ENCODE measurements at regions not wholly inside any gene's neighbourhood (a gene's known extent, or its start where the extent isn't known, plus 50 kb on each side); places are given as distances from the start of the nearest gene placed in this dataset.
A peak's percentile ranks its signal among the peaks of the same experiment; 100 is the strongest.
"Not testable (repeated sequence)": the region's sequence is repeated elsewhere in the genome, so short reads cannot be mapped to it uniquely, and the experiment has no call there.

DNA sequence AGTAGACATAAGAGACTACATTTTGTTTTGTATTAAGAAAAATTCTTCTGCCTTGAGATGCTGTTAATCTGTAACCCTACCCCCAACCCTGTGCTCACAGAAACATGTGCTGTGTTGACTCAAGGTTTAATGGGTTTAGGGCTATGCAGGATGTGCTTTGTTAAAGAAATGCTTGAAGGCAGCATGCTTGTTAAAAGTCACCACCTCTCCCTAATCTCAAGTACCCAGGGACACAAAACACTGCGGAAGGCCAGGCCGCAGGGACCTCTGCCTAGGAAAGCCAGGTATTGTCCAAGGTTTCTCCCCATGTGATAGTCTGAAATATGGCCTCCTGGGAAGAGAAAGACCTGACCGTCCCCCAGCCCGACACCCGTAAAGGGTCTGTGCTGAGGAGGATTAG lies 947.7 kb upstream of the TMEFF2 start:
- 58 to 84% methylated on average over 5 of the region's 5 CpGs for WGBS, 2 donors
- H3K9me3 ChIP-seq (ENCODE audit: control insufficient read depth, low read length); ATAC-seq (ENCODE audit: low FRiP score); intact Hi-C loops (cut with DNase I); H3K27me3 ChIP-seq (ENCODE audit: control insufficient read depth in 1 of 2, insufficient read depth in 2 of 2, low read length in 1 of 2); H3K4me3 ChIP-seq (ENCODE audit: low read length in 2 of 2); H3K36me3 ChIP-seq (ENCODE audit: control insufficient read depth in 1 of 2, insufficient read depth in 2 of 2, low read length in 1 of 2); H3K4me1 ChIP-seq (ENCODE audit: control insufficient read depth in 1 of 2, insufficient read depth in 2 of 2, low read length in 2 of 2); DNase-seq; H3K27ac ChIP-seq (ENCODE audit: low read depth in 1 of 2, low read length in 2 of 2): not testable (repeated sequence)

DNA sequence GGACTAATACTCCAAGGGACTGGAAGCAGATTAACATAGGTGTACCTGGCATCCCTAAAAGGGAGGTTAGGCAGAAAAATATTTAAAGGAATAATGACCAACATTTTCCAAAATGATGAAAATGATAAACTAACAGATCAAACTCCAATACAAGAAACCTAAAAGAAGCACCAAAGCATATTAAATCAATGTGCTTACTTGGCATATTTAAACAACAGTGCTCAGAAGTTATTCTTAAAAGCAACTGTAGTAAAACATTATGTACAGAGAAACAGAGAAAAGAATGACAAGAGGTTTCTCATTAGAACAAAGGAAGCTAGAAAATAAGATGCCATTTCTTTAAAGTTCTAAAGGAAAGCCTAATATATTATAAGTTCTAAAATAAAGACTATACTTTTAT lies 947.3 kb upstream of the TMEFF2 start:
- no peak overlapping the region for H3K4me3 ChIP-seq (ENCODE audit: low read length in 2 of 2)
- intact Hi-C loops (cut with DNase I): no loop called here
- no peak for ATAC-seq (ENCODE audit: low FRiP score)
- H3K27me3 ChIP-seq (ENCODE audit: control insufficient read depth in 1 of 2, insufficient read depth in 2 of 2, low read length in 1 of 2): no peaks in the 10 kb centered on the region
- H3K27ac ChIP-seq (ENCODE audit: low read depth in 1 of 2, low read length in 2 of 2): no peak overlapping the region
- H3K9me3 ChIP-seq (ENCODE audit: control insufficient read depth, low read length): no peaks in the 10 kb centered on the region
- DNase-seq: no peak
- no peaks in the 10 kb centered on the region for H3K4me1 ChIP-seq (ENCODE audit: control insufficient read depth in 1 of 2, insufficient read depth in 2 of 2, low read length in 2 of 2)
- H3K36me3 ChIP-seq (ENCODE audit: control insufficient read depth in 1 of 2, insufficient read depth in 2 of 2, low read length in 1 of 2): no peaks in the 10 kb centered on the region

- H3K27ac ChIP-seq (ENCODE audit: low read depth in 1 of 2, low read length in 2 of 2); ATAC-seq (ENCODE audit: low FRiP score); intact Hi-C loops (cut with DNase I); DNase-seq; H3K9me3 ChIP-seq (ENCODE audit: control insufficient read depth, low read length); H3K4me3 ChIP-seq (ENCODE audit: low read length in 2 of 2); H3K4me1 ChIP-seq (ENCODE audit: control insufficient read depth in 1 of 2, insufficient read depth in 2 of 2, low read length in 2 of 2); H3K36me3 ChIP-seq (ENCODE audit: control insufficient read depth in 1 of 2, insufficient read depth in 2 of 2, low read length in 1 of 2); H3K27me3 ChIP-seq (ENCODE audit: control insufficient read depth in 1 of 2, insufficient read depth in 2 of 2, low read length in 1 of 2): not testable (repeated sequence)
- WGBS, 2 donors: 97 to 100% methylated on average over 1 of the region's 1 CpG
Observed at GRCh38 chr2:193140895-193141294, 946.2 kb upstream of the TMEFF2 start.

GRCh38 chr2:193124815-193125214 lies 930.1 kb upstream of the TMEFF2 start:
- Histone ChIP-seq H3K36me3 (ENCODE audit: control insufficient read depth in 1 of 2, insufficient read depth in 2 of 2, low read length in 1 of 2) (no peaks in the 10 kb centered on the region), H3K4me1 (ENCODE audit: control insufficient read depth in 1 of 2, insufficient read depth in 2 of 2, low read length in 2 of 2) (no peaks in the 10 kb centered on the region), H3K27ac (ENCODE audit: low read depth in 1 of 2, low read length in 2 of 2) (no peak overlapping the region), H3K4me3 (ENCODE audit: low read length in 2 of 2) (no peak overlapping the region), H3K9me3 (ENCODE audit: control insufficient read depth, low read length) (no peaks in the 10 kb centered on the region), H3K27me3 (ENCODE audit: control insufficient read depth in 1 of 2, insufficient read depth in 2 of 2, low read length in 1 of 2) (no peaks in the 10 kb centered on the region)
- no peak for ATAC-seq (ENCODE audit: low FRiP score)
- intact Hi-C loops (cut with DNase I): no loop called here
- DNase-seq: no peak

DNA sequence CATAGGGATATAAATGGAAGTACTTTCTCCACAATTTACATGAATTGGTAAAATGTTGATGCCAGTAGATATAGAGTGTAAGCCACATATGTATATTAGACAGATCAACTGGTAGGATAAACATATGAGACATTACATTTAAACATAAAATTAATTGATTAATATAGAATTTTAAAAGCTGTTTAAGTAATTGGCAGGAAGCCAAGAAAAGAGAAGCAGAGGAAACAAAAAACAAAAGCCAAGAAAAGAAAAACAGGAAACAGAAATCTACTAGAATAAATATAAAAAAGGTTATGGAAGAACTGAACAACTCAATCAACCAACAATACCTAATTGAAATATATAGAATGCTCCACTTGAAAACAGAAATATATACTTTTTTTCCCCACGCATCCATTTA lies 920.1 kb upstream of the TMEFF2 start:
- intact Hi-C loops (cut with DNase I): no loop called here
- H3K4me1 ChIP-seq (ENCODE audit: control insufficient read depth in 1 of 2, insufficient read depth in 2 of 2, low read length in 2 of 2): no peaks in the 10 kb centered on the region

GRCh38 chr2:193112986-193113385 lies 918.3 kb upstream of the TMEFF2 start:
- no peak for ATAC-seq (ENCODE audit: low FRiP score)
- H3K9me3 ChIP-seq (ENCODE audit: control insufficient read depth, low read length): no peaks in the 10 kb centered on the region
- no peaks in the 10 kb centered on the region for H3K36me3 ChIP-seq (ENCODE audit: control insufficient read depth in 1 of 2, insufficient read depth in 2 of 2, low read length in 1 of 2)
- 68 to 74% methylated on average over 1 of the region's 1 CpG for WGBS, 2 donors
- H3K27ac ChIP-seq (ENCODE audit: low read depth in 1 of 2, low read length in 2 of 2): no peak overlapping the region
- no peaks in the 10 kb centered on the region for H3K4me1 ChIP-seq (ENCODE audit: control insufficient read depth in 1 of 2, insufficient read depth in 2 of 2, low read length in 2 of 2)
- no peak for DNase-seq
- no peak overlapping the region for H3K4me3 ChIP-seq (ENCODE audit: low read length in 2 of 2)
- H3K27me3 ChIP-seq (ENCODE audit: control insufficient read depth in 1 of 2, insufficient read depth in 2 of 2, low read length in 1 of 2): no peaks in the 10 kb centered on the region
- intact Hi-C loops (cut with DNase I): no loop called here

More for the DNA sequence above, 920.1 kb upstream of the TMEFF2 start:
- 95 to 97% methylated on average over 1 of the region's 1 CpG for WGBS, 2 donors
- ATAC-seq (ENCODE audit: low FRiP score) (no peak), DNase-seq (no peak)
- Histone ChIP-seq H3K9me3 (ENCODE audit: control insufficient read depth, low read length) (no peaks in the 10 kb centered on the region), H3K27me3 (ENCODE audit: control insufficient read depth in 1 of 2, insufficient read depth in 2 of 2, low read length in 1 of 2) (no peaks in the 10 kb centered on the region), H3K36me3 (ENCODE audit: control insufficient read depth in 1 of 2, insufficient read depth in 2 of 2, low read length in 1 of 2) (no peaks in the 10 kb centered on the region), H3K4me3 (ENCODE audit: low read length in 2 of 2) (no peak overlapping the region), H3K27ac (ENCODE audit: low read depth in 1 of 2, low read length in 2 of 2) (no peak overlapping the region)

- no peaks in the 10 kb centered on the region for H3K27me3 ChIP-seq (ENCODE audit: control insufficient read depth in 1 of 2, insufficient read depth in 2 of 2, low read length in 1 of 2)
- DNase-seq (no peak), ATAC-seq (ENCODE audit: low FRiP score) (no peak)
- H3K27ac ChIP-seq (ENCODE audit: low read depth in 1 of 2, low read length in 2 of 2): no peak overlapping the region
- WGBS, 2 donors: 51 to 61% methylated on average over 1 of the region's 1 CpG
- H3K9me3 ChIP-seq (ENCODE audit: control insufficient read depth, low read length): no peaks in the 10 kb centered on the region
- no peaks in the 10 kb centered on the region for H3K36me3 ChIP-seq (ENCODE audit: control insufficient read depth in 1 of 2, insufficient read depth in 2 of 2, low read length in 1 of 2)
- H3K4me3 ChIP-seq (ENCODE audit: low read length in 2 of 2): no peak overlapping the region
- H3K4me1 ChIP-seq (ENCODE audit: control insufficient read depth in 1 of 2, insufficient read depth in 2 of 2, low read length in 2 of 2): no peaks in the 10 kb centered on the region
- intact Hi-C loops (cut with DNase I): no loop called here
Observed at GRCh38 chr2:193103064-193103463, 908.3 kb upstream of the TMEFF2 start.

DNA sequence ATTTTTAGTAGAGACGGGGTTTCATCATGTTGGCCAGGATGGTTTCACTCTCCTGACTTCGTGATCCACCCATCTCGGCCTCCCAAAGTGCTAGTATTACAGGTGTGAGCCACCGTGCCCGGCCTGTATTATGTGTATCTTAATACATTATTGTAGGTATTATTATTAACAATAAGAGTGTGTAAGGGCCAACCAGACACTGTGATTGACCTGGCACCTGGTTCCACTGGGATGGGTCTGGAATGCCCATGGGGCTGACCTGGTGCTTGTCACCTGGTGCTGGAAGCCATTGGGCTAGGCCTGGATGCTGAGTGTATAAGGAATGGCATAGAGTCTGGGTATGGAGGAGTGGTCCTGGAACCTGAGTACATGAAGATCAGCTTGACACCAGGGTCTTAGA lies 906.9 kb upstream of the TMEFF2 start:
- DNase-seq (peak in 1 of 2 donors; percentile 61), ATAC-seq (ENCODE audit: low FRiP score) (no peak)
- Histone ChIP-seq H3K36me3 (ENCODE audit: control insufficient read depth in 1 of 2, insufficient read depth in 2 of 2, low read length in 1 of 2) (no peaks in the 10 kb centered on the region), H3K27ac (ENCODE audit: low read depth in 1 of 2, low read length in 2 of 2) (no peak overlapping the region), H3K4me1 (ENCODE audit: control insufficient read depth in 1 of 2, insufficient read depth in 2 of 2, low read length in 2 of 2) (no peaks in the 10 kb centered on the region), H3K9me3 (ENCODE audit: control insufficient read depth, low read length) (no peaks in the 10 kb centered on the region), H3K4me3 (ENCODE audit: low read length in 2 of 2) (no peak overlapping the region), H3K27me3 (ENCODE audit: control insufficient read depth in 1 of 2, insufficient read depth in 2 of 2, low read length in 1 of 2) (no peaks in the 10 kb centered on the region)
- intact Hi-C loops (cut with DNase I): no loop called here
- 94 to 95% methylated on average over 5 of the region's 5 CpGs for WGBS, 2 donors

GRCh38 chr2:193088026-193088425 lies 893.3 kb upstream of the TMEFF2 start:
- DNase-seq: no peak
- no peak overlapping the region for H3K4me3 ChIP-seq (ENCODE audit: low read length in 2 of 2)
- H3K9me3 ChIP-seq (ENCODE audit: control insufficient read depth, low read length): no peaks in the 10 kb centered on the region
- WGBS, 2 donors: 48 to 56% methylated on average over 1 of the region's 1 CpG
- H3K4me1 ChIP-seq (ENCODE audit: control insufficient read depth in 1 of 2, insufficient read depth in 2 of 2, low read length in 2 of 2): no peaks in the 10 kb centered on the region
- intact Hi-C loops (cut with DNase I): no loop called here
- H3K27me3 ChIP-seq (ENCODE audit: control insufficient read depth in 1 of 2, insufficient read depth in 2 of 2, low read length in 1 of 2): no peaks in the 10 kb centered on the region
- no peak overlapping the region for H3K27ac ChIP-seq (ENCODE audit: low read depth in 1 of 2, low read length in 2 of 2)
- H3K36me3 ChIP-seq (ENCODE audit: control insufficient read depth in 1 of 2, insufficient read depth in 2 of 2, low read length in 1 of 2): no peaks in the 10 kb centered on the region
- ATAC-seq (ENCODE audit: low FRiP score): no peak

- no peaks in the 10 kb centered on the region for H3K9me3 ChIP-seq (ENCODE audit: control insufficient read depth, low read length)
- no peaks in the 10 kb centered on the region for H3K4me1 ChIP-seq (ENCODE audit: control insufficient read depth in 1 of 2, insufficient read depth in 2 of 2, low read length in 2 of 2)
- H3K4me3 ChIP-seq (ENCODE audit: low read length in 2 of 2): no peak overlapping the region
- intact Hi-C loops (cut with DNase I): no loop called here
- H3K27me3 ChIP-seq (ENCODE audit: control insufficient read depth in 1 of 2, insufficient read depth in 2 of 2, low read length in 1 of 2): no peaks in the 10 kb centered on the region
- no peak for DNase-seq
- H3K27ac ChIP-seq (ENCODE audit: low read depth in 1 of 2, low read length in 2 of 2): no peak overlapping the region
- no peak for ATAC-seq (ENCODE audit: low FRiP score)
- H3K36me3 ChIP-seq (ENCODE audit: control insufficient read depth in 1 of 2, insufficient read depth in 2 of 2, low read length in 1 of 2): no peaks in the 10 kb centered on the region
Observed at GRCh38 chr2:193076995-193077394, 882.3 kb upstream of the TMEFF2 start.

All from aorta (tissue), 5 donors.